CD14-positive monocyte (primary cell): ENCODE measurements at regions not wholly inside any gene's neighbourhood (a gene's known extent, or its start where the extent isn't known, plus 50 kb on each side); places are given as distances from the start of the nearest gene placed in this dataset.

Experiments used
- DNase-seq, 3 donors: peaks; one replicate each; pipeline ENCODE4 v3.0.0-alpha.2; 2011 to 2022
- H2AFZ ChIP-seq: 2 replicates; pipeline ENCODE4 v1.6.0; 2012; ENCODE audit warnings: mild to moderate bottlenecking, low read depth, low read length, inconsistent platforms; ENCODE audit not compliant: insufficient read depth, poor library complexity, severe bottlenecking
- H3K27ac ChIP-seq, 2 donors: 1 replicate in 1 of 2; 2 replicates in 1 of 2; pipeline ENCODE4 v1.5.1; 2012 to 2013; ENCODE audit warnings: low read length in 2 of 2, control low read depth in 1 of 2, inconsistent platforms in 1 of 2, low read depth in 1 of 2, mild to moderate bottlenecking in 1 of 2
- H3K27me3 ChIP-seq, 2 donors: one replicate each; pipeline versions ENCODE4 v1.6.0 to v1.6.1; 2011 to 2013; ENCODE audit warnings: low read length in 2 of 2; ENCODE audit not compliant: control insufficient read depth in 2 of 2, insufficient read depth in 2 of 2
- H3K36me3 ChIP-seq, 2 donors: replicated peaks in 1 of 2; 1 replicate in 1 of 2; 2 replicates in 1 of 2; pipeline versions ENCODE4 v1.5.1 to v1.6.1; 2012 to 2013; ENCODE audit warnings: low read length in 2 of 2, control low read depth in 1 of 2, inconsistent platforms in 1 of 2, mild to moderate bottlenecking in 1 of 2; ENCODE audit not compliant: insufficient read depth in 2 of 2, control insufficient read depth in 1 of 2
- H3K4me1 ChIP-seq, 2 donors: 1 replicate in 1 of 2; 2 replicates in 1 of 2; pipeline versions ENCODE4 v1.5.1 to v1.6.1; 2012 to 2013; ENCODE audit warnings: low read length in 2 of 2, control low read depth in 1 of 2, inconsistent platforms in 1 of 2, mild to moderate bottlenecking in 1 of 2, moderate library complexity in 1 of 2; ENCODE audit not compliant: insufficient read depth in 2 of 2, control insufficient read depth in 1 of 2
- H3K4me2 ChIP-seq: replicated peaks from 2 replicates; pipeline ENCODE3; 2012; ENCODE audit warnings: low read length, moderate library complexity, mild to moderate bottlenecking; ENCODE audit not compliant: poor library complexity, severe bottlenecking; ENCODE audit errors: extremely low read depth
- H3K4me3 ChIP-seq, 3 experiments: fragments of 200-600 bp in 1 of 3; sonication (generic) in 1 of 3; replicated peaks in 1 of 3; 1 replicate in 2 of 3; 2 replicates in 1 of 3; pipeline ENCODE4 v1.5.1; 2011 to 2013; ENCODE audit warnings: low read length in 3 of 3, mild to moderate bottlenecking in 3 of 3, control low read depth in 2 of 3, low read depth in 2 of 3, inconsistent platforms in 1 of 3, moderate library complexity in 1 of 3
- H3K79me2 ChIP-seq: 2 replicates; pipeline ENCODE4 v1.6.0; 2012; ENCODE audit warnings: mild to moderate bottlenecking, control low read depth, inconsistent platforms, low read length, moderate library complexity; ENCODE audit not compliant: insufficient read depth
- H3K9ac ChIP-seq: 2 replicates; pipeline ENCODE4 v1.6.0; 2017; ENCODE audit warnings: low read length, mild to moderate bottlenecking; ENCODE audit not compliant: insufficient read depth, poor library complexity, severe bottlenecking
- H3K9me3 ChIP-seq, 2 donors: replicated peaks in 1 of 2; 1 replicate in 1 of 2; 2 replicates in 1 of 2; pipeline versions ENCODE4 v1.5.1 to v1.6.1; 2012 to 2013; ENCODE audit warnings: low read length in 2 of 2, control low read depth in 1 of 2; ENCODE audit not compliant: control insufficient read depth in 1 of 2, insufficient read depth in 1 of 2
- H4K20me1 ChIP-seq: 2 replicates; pipeline ENCODE4 v1.6.0; 2012; ENCODE audit warnings: mild to moderate bottlenecking, low read length, control low read depth, moderate library complexity; ENCODE audit not compliant: insufficient read depth
- H3K27ac Mint-ChIP-seq, 7 donors: one replicate each; pipeline ENCODE4 v1.8.0; 2020; ENCODE audit warnings: mild to moderate bottlenecking in 7 of 7, mixed read lengths in 7 of 7, moderate library complexity in 6 of 7, inconsistent platforms in 2 of 7
- H3K27me3 Mint-ChIP-seq, 3 donors: one replicate each; pipeline ENCODE4 v1.8.0; 2021 to 2022; ENCODE audit warnings: low read depth in 3 of 3, mild to moderate bottlenecking in 3 of 3, mixed read lengths in 3 of 3, moderate library complexity in 3 of 3, inconsistent platforms in 1 of 3
- H3K36me3 Mint-ChIP-seq, 2 donors: one replicate each; pipeline ENCODE4 v1.8.0; 2020; ENCODE audit warnings: mixed read lengths in 2 of 2, inconsistent platforms in 1 of 2, mild to moderate bottlenecking in 1 of 2
- H3K4me1 Mint-ChIP-seq: one replicate; pipeline ENCODE4 v1.8.0; 2020; ENCODE audit warnings: mild to moderate bottlenecking, mixed read lengths
- H3K4me3 Mint-ChIP-seq, 2 donors: one replicate each; pipeline ENCODE4 v1.8.0; 2020; ENCODE audit warnings: mild to moderate bottlenecking in 2 of 2, mixed read lengths in 2 of 2, moderate library complexity in 1 of 2
- H3K9me3 Mint-ChIP-seq, 7 donors: one replicate each; pipeline ENCODE4 v1.8.0; 2020 to 2022; ENCODE audit warnings: mixed read lengths in 7 of 7, mild to moderate bottlenecking in 6 of 7, moderate library complexity in 6 of 7, inconsistent platforms in 2 of 7
- WGBS: methylation state at CpG from one replicate; pipeline ENCODE4 v1.1.5; 2013; ENCODE audit warnings: missing lambda C conversion rate; ENCODE audit not compliant: insufficient coverage; 5-methylcytosine and 5-hydroxymethylcytosine counted together
- intact Hi-C, 2 donors: fragments of 100-400 bp; cut with micrococcal nuclease; formaldehyde crosslinking; loops; one replicate each; pipeline versions ENCODE4 v1.15.0 to v1.15.1; 2023
- TF ChIP-seq, protein P1 (sequence below): fragments of 200-600 bp; IDR thresholded peaks from one replicate; pipeline ENCODE4 v1.8.0; 2022; ENCODE audit warnings: antibody characterized with exemption, mild to moderate bottlenecking

DNA sequence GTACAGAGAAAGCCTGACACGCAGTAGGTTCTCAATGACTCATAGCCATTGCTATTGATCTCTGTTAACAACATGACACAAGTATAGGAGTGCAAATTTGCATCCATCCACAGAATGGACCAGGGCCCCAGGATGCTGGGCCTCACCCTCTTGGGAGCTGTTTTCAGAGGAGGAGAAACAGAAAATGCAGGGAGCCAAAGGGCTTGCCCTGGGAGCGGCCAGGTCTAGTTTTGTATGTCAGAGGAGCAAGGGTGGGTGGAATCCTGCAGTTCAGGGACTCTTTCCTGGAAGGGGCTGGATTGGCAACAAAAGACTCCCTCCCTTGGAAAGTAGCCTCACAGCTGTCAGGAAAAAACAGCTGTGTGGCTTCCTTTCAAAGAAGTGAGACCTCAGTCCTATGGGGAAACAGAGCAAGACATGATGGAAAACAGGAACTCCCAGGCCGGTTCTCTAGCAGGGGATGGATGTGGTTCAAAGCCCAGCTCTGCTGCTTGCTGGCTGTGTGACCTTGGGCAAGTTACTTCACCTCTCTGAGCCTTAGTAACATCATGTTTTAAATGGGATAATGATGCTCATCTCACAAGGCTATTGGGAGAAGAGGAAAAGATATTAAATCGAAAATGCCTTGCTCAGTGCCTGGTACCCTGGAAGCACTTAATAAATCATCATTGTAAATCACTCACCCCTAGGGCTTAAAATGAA is 50.5 kb upstream of the SH3PXD2B start:
- Histone ChIP-seq H3K9ac (no peak overlapping the region), H3K4me2 (no peak overlapping the region), H3K27me3 (no peaks in the 10 kb centered on the region), H3K27ac (no peak overlapping the region), H3K9me3 (no peaks in the 10 kb centered on the region), H4K20me1 (no peaks in the 10 kb centered on the region), H3K4me1 (no peaks in the 10 kb centered on the region), H3K79me2 (no peaks in the 10 kb centered on the region), H2AFZ (no peak overlapping the region), H3K4me3 (no peak overlapping the region), H3K36me3 (no peaks in the 10 kb centered on the region)
- DNase-seq = no peak
- Mint-ChIP-seq H3K4me3 (no peak overlapping the region), H3K4me1 (no peaks in the 10 kb centered on the region), H3K27ac (no peak overlapping the region), H3K36me3 (no peaks in the 10 kb centered on the region), H3K27me3 (peaks cover 6 to 13% (median 11%) of the 10 kb centered on the region in 3 donors), H3K9me3 (peaks cover 0 to 2% (median 0%) of the 10 kb centered on the region in 7 donors)
- 43% methylated on average over 1 of the region's 4 CpGs for WGBS
- TF ChIP-seq, protein P1, sequence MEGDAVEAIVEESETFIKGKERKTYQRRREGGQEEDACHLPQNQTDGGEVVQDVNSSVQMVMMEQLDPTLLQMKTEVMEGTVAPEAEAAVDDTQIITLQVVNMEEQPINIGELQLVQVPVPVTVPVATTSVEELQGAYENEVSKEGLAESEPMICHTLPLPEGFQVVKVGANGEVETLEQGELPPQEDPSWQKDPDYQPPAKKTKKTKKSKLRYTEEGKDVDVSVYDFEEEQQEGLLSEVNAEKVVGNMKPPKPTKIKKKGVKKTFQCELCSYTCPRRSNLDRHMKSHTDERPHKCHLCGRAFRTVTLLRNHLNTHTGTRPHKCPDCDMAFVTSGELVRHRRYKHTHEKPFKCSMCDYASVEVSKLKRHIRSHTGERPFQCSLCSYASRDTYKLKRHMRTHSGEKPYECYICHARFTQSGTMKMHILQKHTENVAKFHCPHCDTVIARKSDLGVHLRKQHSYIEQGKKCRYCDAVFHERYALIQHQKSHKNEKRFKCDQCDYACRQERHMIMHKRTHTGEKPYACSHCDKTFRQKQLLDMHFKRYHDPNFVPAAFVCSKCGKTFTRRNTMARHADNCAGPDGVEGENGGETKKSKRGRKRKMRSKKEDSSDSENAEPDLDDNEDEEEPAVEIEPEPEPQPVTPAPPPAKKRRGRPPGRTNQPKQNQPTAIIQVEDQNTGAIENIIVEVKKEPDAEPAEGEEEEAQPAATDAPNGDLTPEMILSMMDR = no peak
- intact Hi-C loops = no loop called here

DNA sequence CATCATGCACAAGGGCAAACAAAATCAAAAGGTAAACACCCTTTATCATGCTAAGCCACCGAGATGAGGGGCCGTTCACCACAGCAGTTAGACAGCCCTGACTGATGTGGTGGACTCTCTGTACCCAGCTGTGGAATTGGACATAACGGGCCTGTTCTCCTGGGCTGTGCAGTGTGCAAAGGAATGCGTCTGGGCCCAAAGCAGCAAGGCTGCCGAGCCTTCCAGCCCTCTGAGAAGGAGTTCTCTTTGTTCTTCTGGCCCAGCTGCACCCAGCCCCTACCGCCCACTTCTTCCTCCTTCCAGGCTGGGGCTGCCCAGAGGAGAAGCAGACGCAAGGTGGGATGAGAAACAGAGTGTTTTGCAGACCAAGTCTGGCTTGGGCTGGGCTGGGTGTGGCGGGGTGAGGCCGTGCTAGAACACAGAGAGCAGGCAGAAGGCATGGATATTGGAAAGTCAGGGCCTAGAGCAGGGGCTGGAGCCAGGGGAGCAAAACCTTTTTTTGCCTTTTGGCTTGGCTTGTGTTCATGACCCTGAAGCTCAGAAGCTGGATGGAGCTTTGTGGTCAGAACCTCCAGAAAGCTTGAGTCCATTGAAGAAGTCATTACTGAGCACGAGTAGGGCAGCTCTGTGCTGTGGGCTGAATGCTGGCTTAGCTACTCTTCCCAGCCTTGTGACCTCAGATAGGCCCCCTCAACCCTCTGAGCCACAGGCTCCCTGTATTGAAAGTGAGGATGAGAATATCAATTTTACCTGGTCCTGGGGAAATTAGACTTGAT is 49.8 kb upstream of the SH3PXD2B start:
- Histone ChIP-seq H3K27me3 (no peaks in the 10 kb centered on the region), H2AFZ (no peak overlapping the region), H3K4me3 (no peak overlapping the region), H3K4me2 (no peak overlapping the region), H3K79me2 (no peaks in the 10 kb centered on the region), H3K4me1 (no peaks in the 10 kb centered on the region), H3K36me3 (no peaks in the 10 kb centered on the region), H3K27ac (no peak overlapping the region), H4K20me1 (no peaks in the 10 kb centered on the region), H3K9ac (no peak overlapping the region), H3K9me3 (no peaks in the 10 kb centered on the region)
- Mint-ChIP-seq H3K9me3 (peaks cover 0 to 2% (median 0%) of the 10 kb centered on the region in 7 donors), H3K36me3 (no peaks in the 10 kb centered on the region), H3K27ac (peak overlapping the region in 1 of 7 donors; percentile 40), H3K4me1 (no peaks in the 10 kb centered on the region), H3K27me3 (peaks cover 5 to 14% (median 11%) of the 10 kb centered on the region in 3 donors), H3K4me3 (no peak overlapping the region)
- WGBS = 82% methylated on average over 6 of the region's 10 CpGs
- TF ChIP-seq, protein P1 = no peak
- intact Hi-C loops = no loop called here
- no peak for DNase-seq
